Astrocyte of the spinal cord (primary cell): ENCODE measurements at regions not wholly inside any gene's neighbourhood (a gene's known extent, or its start where the extent isn't known, plus 50 kb on each side); places are given as distances from the start of the nearest gene placed in this dataset.

ENCODE experiments used
- DNase-seq: peaks from one replicate; pipeline ENCODE4 v3.0.0; 2011; ENCODE audit warnings: low read depth, low spot score
- H3K4me3 ChIP-seq: 2 replicates; pipeline ENCODE4 v1.5.1; 2011; ENCODE audit warnings: low read depth, mild to moderate bottlenecking, low read length, moderate library complexity
- in situ Hi-C: cut with HindIII; loops from 2 replicates; pipeline ENCODE4 v1.10.0; 2017; ENCODE audit warnings: low sequenced_read_pairs
- TF ChIP-seq, protein P1 (sequence below): IDR thresholded peaks from 2 replicates; pipeline ENCODE4 v1.5.1; 2012; ENCODE audit warnings: low read depth, mild to moderate bottlenecking, low read length, inconsistent platforms

DNA sequence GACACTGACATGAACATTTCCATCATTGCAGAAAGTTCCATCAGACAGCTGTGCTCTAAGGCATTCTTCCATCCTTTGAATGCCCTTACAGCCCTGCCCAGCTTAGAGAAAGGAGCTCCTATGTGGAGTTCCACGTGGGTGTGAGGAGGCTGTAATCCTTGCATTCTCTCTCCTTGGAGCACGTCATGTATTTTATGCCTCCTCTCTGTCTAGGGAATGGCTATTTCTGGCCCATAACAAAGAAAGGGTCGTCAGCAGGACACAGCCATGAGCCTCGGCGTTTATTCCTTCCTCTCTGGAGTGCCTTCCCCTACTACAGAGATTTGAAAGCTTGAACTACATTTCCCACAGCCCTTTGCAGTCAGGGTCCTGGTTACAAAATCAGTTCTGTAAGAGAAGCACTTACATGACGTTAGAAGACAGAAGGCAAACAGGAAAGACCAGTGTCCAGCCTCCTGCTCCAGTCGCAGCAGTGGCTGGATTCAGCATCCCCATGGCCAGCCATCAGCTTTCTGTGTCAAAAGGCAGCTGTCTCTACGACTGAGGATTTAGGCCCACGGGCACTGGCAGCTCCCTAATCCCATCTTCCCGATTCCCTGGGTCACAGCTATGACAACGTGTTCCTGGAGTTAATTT, 234.9 kb downstream of the TFCP2L1 start:
- DNase-seq = no peak
- H3K4me3 ChIP-seq = no peak overlapping the region
- TF ChIP-seq, protein P1, sequence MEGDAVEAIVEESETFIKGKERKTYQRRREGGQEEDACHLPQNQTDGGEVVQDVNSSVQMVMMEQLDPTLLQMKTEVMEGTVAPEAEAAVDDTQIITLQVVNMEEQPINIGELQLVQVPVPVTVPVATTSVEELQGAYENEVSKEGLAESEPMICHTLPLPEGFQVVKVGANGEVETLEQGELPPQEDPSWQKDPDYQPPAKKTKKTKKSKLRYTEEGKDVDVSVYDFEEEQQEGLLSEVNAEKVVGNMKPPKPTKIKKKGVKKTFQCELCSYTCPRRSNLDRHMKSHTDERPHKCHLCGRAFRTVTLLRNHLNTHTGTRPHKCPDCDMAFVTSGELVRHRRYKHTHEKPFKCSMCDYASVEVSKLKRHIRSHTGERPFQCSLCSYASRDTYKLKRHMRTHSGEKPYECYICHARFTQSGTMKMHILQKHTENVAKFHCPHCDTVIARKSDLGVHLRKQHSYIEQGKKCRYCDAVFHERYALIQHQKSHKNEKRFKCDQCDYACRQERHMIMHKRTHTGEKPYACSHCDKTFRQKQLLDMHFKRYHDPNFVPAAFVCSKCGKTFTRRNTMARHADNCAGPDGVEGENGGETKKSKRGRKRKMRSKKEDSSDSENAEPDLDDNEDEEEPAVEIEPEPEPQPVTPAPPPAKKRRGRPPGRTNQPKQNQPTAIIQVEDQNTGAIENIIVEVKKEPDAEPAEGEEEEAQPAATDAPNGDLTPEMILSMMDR = no peak
- in situ Hi-C loops = loop anchor here (25.0 kb wide), 1 partner anchor 363 kb away; no protein-coding TSS in a partner anchor

DNA sequence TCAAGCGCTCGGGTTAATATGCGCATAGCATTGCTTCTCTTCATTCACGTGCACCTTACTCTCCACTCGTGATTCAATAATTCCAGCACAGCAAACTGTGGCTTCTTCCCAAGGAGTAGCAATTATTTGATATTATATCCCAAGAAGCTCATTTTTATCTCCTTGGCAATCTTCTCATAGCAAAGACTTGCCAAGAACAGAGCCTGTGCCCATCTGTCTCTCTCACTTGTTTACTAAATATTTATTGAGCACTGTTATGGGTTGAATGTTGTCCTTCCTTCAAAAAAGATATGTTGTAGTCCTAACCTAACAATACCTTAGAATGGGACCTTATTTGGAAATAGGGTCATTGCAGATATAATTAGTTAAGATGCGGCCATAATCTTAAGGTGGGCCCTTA, 233.7 kb downstream of the TFCP2L1 start:
- no peak for DNase-seq
- in situ Hi-C loops = loop anchor here (25.0 kb wide), 1 partner anchor 364 kb away; no protein-coding TSS in a partner anchor
- H3K4me3 ChIP-seq = no peak overlapping the region
- TF ChIP-seq, protein P1 = no peak

DNA sequence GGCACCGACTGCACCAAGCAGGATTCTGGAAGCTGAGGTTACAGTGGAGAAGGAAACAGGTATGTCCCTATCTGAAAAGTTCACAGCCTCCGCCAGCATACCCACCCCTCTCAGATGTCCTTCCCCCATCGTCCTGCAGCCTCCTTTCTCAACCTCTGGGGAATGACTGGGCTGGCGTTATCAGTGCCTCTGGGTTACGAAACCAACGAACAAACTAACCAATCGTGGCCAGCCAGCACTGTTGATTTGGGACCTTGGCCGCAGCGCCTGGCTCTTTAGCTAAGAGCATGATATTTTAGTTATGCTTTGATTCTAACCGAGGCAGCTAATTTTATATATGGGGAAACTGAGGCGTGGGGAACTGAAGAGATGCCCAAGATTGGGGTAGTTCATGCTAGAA, 233.0 kb downstream of the TFCP2L1 start:
- DNase-seq = no peak
- H3K4me3 ChIP-seq = no peak overlapping the region
- in situ Hi-C loops = loop anchor here (25.0 kb wide), 1 partner anchor 365 kb away; no protein-coding TSS in a partner anchor
- TF ChIP-seq, protein P1 = no peak

DNA sequence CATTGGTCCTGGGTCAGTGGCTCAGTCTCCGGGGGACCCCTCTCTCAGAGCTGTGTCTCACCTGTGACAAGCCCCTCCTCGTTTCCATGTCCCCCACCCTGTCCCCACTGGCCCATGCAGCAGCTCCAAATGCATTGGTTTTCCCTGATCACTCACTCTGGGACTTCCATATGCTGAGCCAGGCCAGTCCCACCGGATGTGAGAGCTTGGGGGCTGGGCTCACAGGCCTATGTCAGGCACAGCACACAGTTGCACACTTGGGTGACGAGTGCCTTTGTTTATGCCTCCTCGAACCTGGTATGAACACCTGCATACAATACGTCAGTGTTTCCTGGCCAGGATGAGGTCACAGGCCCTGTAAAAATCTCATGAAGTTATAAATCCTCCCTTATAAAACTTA, 232.5 kb downstream of the TFCP2L1 start:
- in situ Hi-C loops = loop anchor here (25.0 kb wide), 1 partner anchor 365 kb away; no protein-coding TSS in a partner anchor
- no peak for DNase-seq
- H3K4me3 ChIP-seq = no peak overlapping the region
- TF ChIP-seq, protein P1 = no peak

DNA sequence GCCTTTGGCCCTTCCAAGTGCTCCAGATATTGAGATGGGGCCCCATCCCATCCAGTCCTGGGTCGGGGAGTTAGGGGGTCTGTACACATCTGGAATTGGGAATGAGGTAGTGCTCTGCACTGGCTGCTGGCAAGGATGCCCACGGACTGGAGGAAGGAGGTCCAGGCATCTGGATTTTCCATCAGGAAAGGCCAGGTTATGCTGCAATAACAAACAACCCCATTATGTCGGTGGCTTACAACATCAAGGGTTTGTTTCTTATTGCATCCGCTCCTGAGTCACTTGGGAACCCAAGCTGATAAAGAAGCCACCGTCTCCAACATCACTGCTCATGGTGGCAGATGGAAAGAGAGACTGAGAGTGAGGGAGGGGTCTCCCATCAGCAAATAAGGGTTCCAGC, 229.9 kb downstream of the TFCP2L1 start:
- H3K4me3 ChIP-seq = no peak overlapping the region
- TF ChIP-seq, protein P1 = no peak
- no peak for DNase-seq
- in situ Hi-C loops = loop anchor here (25.0 kb wide), 1 partner anchor 368 kb away; no protein-coding TSS in a partner anchor

DNA sequence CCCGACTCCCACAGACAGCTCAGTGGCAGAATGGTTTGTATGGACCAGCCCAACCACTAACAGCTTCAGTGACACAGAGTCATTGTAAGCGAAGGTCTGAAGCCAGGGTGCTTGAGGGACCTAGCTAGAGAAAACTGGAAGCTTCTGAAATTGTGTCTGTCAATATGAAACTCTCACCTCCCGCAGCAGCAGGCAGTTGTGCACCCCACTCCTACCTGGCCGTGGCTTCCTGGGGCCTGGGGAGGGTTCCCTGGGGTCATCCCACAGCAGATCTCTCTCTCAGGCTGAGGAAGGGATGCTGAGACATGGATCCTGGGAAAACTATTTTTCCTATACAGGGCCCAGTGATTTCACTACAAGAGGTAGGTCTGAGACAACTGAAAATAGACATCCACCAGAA, 229.5 kb downstream of the TFCP2L1 start:
- TF ChIP-seq, protein P1 = no peak
- DNase-seq = no peak
- no peak overlapping the region for H3K4me3 ChIP-seq
- in situ Hi-C loops = loop anchor here (25.0 kb wide), 1 partner anchor 368 kb away; no protein-coding TSS in a partner anchor
